ENCODE measurements at regions not wholly inside any gene's neighbourhood (a gene's known extent, or its start where the extent isn't known, plus 50 kb on each side); places are given as distances from the start of the nearest gene placed in this dataset.

- H3K4me3 ChIP-seq (ENCODE audit: low read length) = no peak overlapping the region
- no peak for TF ChIP-seq CTCF (conservative IDR thresholded peaks at IDR 0.05; ENCODE audit: low read length)
- DNase-seq (ENCODE audit: low read depth) = peak; percentile 57
Observed at GRCh38 chr2:144942516-144943256, 422.8 kb upstream of the ZEB2 start.

- H3K4me3 ChIP-seq (ENCODE audit: low read length) = no peak overlapping the region
- TF ChIP-seq CTCF (conservative IDR thresholded peaks at IDR 0.05; ENCODE audit: low read length) = no peak
- no peak for DNase-seq (ENCODE audit: low read depth)
Observed at GRCh38 chr2:144941743-144942488, 422.0 kb upstream of the ZEB2 start.

GRCh38 chr2:144939590-144939989 is 419.7 kb upstream of the ZEB2 start:
- no peak overlapping the region for H3K4me3 ChIP-seq (ENCODE audit: low read length)
- TF ChIP-seq CTCF (conservative IDR thresholded peaks at IDR 0.05; ENCODE audit: low read length) = no peak
- DNase-seq (ENCODE audit: low read depth) = no peak

GRCh38 chr2:144937910-144938709 is 418.2 kb upstream of the ZEB2 start:
- TF ChIP-seq CTCF (conservative IDR thresholded peaks at IDR 0.05; ENCODE audit: low read length) = no peak
- no peak overlapping the region for H3K4me3 ChIP-seq (ENCODE audit: low read length)
- peak; percentile 74 for DNase-seq (ENCODE audit: low read depth)

GRCh38 chr2:144937066-144937465 is 417.1 kb upstream of the ZEB2 start:
- H3K4me3 ChIP-seq (ENCODE audit: low read length) = no peak overlapping the region
- TF ChIP-seq CTCF (conservative IDR thresholded peaks at IDR 0.05; ENCODE audit: low read length) = no peak

GRCh38 chr2:144936442-144936841 is 416.5 kb upstream of the ZEB2 start:
- DNase-seq (ENCODE audit: low read depth) = no peak
- no peak for TF ChIP-seq CTCF (conservative IDR thresholded peaks at IDR 0.05; ENCODE audit: low read length)

More at GRCh38 chr2:144937066-144937465, 417.1 kb upstream of the ZEB2 start:
- no peak for DNase-seq (ENCODE audit: low read depth)

More at GRCh38 chr2:144936442-144936841, 416.5 kb upstream of the ZEB2 start:
- no peak overlapping the region for H3K4me3 ChIP-seq (ENCODE audit: low read length)
